DMS53 (cell line): ENCODE measurements at regions not wholly inside any gene's neighbourhood (a gene's known extent, or its start where the extent isn't known, plus 50 kb on each side); places are given as distances from the start of the nearest gene placed in this dataset.

ENCODE experiments used
- DNase-seq: peaks from one replicate; lab custom pipeline; 2025; lab: John Stamatoyannopoulos, UW

- no peak for DNase-seq
These were observed 584.2 kb downstream of the CMPK2 start for GRCh38 chr2:6281524-6281923.

GRCh38 chr2:6283259-6283658 is 582.4 kb downstream of the CMPK2 start:
- DNase-seq: no peak

- DNase-seq: no peak
These were observed 578.3 kb downstream of the CMPK2 start for GRCh38 chr2:6287406-6287805.

- no peak for DNase-seq
These were observed 576.9 kb downstream of the CMPK2 start for GRCh38 chr2:6288791-6289190.

- no peak for DNase-seq
These were observed 575.3 kb downstream of the CMPK2 start for GRCh38 chr2:6290217-6291015.

GRCh38 chr2:6294791-6295190 is 570.9 kb downstream of the CMPK2 start:
- no peak for DNase-seq

- DNase-seq: no peak
These were observed 568.5 kb downstream of the CMPK2 start for GRCh38 chr2:6297238-6297637.

GRCh38 chr2:6301426-6301825 is 564.3 kb downstream of the CMPK2 start:
- no peak for DNase-seq

- no peak for DNase-seq
These were observed 556.7 kb downstream of the CMPK2 start for GRCh38 chr2:6308986-6309385.

GRCh38 chr2:6309415-6310255 is 556.1 kb downstream of the CMPK2 start:
- DNase-seq: no peak

GRCh38 chr2:6310256-6311215 is 555.2 kb downstream of the CMPK2 start:
- DNase-seq: no peak

GRCh38 chr2:6312367-6312766 is 553.3 kb downstream of the CMPK2 start:
- DNase-seq: no peak

GRCh38 chr2:6314218-6314960 is 551.3 kb downstream of the CMPK2 start:
- no peak for DNase-seq

GRCh38 chr2:6325616-6326015 is 540.1 kb downstream of the CMPK2 start:
- no peak for DNase-seq

GRCh38 chr2:6326958-6327357 is 538.7 kb downstream of the CMPK2 start:
- no peak for DNase-seq

GRCh38 chr2:6336752-6337471 is 528.8 kb downstream of the CMPK2 start:
- no peak for DNase-seq

- no peak for DNase-seq
These were observed 528.3 kb downstream of the CMPK2 start for GRCh38 chr2:6337472-6337820.

- no peak for DNase-seq
These were observed 524.0 kb downstream of the CMPK2 start for GRCh38 chr2:6341588-6342129.

GRCh38 chr2:6342273-6342920 is 523.3 kb downstream of the CMPK2 start:
- DNase-seq: no peak

- no peak for DNase-seq
These were observed 522.6 kb downstream of the CMPK2 start for GRCh38 chr2:6343076-6343475.
